ENCODE measurements at regions not wholly inside any gene's neighbourhood (a gene's known extent, or its start where the extent isn't known, plus 50 kb on each side); places are given as distances from the start of the nearest gene placed in this dataset.

- Histone ChIP-seq H3K36me3 (no peaks in the 10 kb centered on the region), H3K4me3 (ENCODE audit: low read depth in 1 of 2, low read length in 1 of 2) (no peak overlapping the region), H3K27me3 (no peaks in the 10 kb centered on the region), H3K4me1 (ENCODE audit: control insufficient read depth in 1 of 2, insufficient read depth in 1 of 2, low read depth in 1 of 2, low read length in 1 of 2) (no peaks in the 10 kb centered on the region), H3K27ac (no peak overlapping the region), H3K9me3 (no peaks in the 10 kb centered on the region)
- TF ChIP-seq, protein P1, sequence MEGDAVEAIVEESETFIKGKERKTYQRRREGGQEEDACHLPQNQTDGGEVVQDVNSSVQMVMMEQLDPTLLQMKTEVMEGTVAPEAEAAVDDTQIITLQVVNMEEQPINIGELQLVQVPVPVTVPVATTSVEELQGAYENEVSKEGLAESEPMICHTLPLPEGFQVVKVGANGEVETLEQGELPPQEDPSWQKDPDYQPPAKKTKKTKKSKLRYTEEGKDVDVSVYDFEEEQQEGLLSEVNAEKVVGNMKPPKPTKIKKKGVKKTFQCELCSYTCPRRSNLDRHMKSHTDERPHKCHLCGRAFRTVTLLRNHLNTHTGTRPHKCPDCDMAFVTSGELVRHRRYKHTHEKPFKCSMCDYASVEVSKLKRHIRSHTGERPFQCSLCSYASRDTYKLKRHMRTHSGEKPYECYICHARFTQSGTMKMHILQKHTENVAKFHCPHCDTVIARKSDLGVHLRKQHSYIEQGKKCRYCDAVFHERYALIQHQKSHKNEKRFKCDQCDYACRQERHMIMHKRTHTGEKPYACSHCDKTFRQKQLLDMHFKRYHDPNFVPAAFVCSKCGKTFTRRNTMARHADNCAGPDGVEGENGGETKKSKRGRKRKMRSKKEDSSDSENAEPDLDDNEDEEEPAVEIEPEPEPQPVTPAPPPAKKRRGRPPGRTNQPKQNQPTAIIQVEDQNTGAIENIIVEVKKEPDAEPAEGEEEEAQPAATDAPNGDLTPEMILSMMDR (IDR thresholded peaks at IDR 0.05), result no peak
These were observed 417.2 kb upstream of the XYLT1 start for GRCh38 chr16:17887963-17888362.

- H3K4me1 ChIP-seq (ENCODE audit: control insufficient read depth in 1 of 2, insufficient read depth in 1 of 2, low read depth in 1 of 2, low read length in 1 of 2), result no peaks in the 10 kb centered on the region
- no peak overlapping the region for H3K4me3 ChIP-seq (ENCODE audit: low read depth in 1 of 2, low read length in 1 of 2)
- no peaks in the 10 kb centered on the region for H3K36me3 ChIP-seq
These were observed 415.0 kb upstream of the XYLT1 start for GRCh38 chr16:17885659-17886207.

DNA sequence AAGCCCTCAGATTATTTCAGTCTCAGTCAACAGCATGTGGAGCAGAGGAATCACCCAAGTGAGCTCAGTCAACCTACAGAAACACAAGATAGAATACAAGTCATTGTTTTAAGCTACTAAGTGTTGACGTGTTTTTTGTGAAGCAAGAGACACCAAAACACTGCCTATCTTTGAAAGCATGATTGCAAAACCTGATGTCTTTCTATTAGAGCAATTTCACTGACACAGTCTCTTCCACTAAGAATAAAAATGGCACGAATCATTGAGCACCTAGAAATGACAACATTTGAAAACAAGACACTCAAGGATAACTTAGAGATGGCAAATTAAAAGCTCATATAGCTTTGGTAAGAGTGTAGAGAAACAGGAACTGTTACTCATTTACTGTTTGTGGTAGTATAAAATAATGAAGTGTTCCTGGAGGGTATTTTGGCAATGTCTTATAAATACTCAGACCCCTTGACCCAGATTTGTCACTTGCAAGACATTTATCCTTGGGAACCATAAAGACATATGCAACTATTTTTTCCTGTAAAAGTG lies 407.1 kb upstream of the XYLT1 start:
- Histone ChIP-seq H3K27me3 (no peaks in the 10 kb centered on the region), H3K36me3 (no peaks in the 10 kb centered on the region), H3K4me3 (ENCODE audit: low read depth in 1 of 2, low read length in 1 of 2) (no peak overlapping the region), H3K4me1 (ENCODE audit: control insufficient read depth in 1 of 2, insufficient read depth in 1 of 2, low read depth in 1 of 2, low read length in 1 of 2) (no peaks in the 10 kb centered on the region), H3K27ac (no peak overlapping the region), H3K9me3 (no peaks in the 10 kb centered on the region)
- TF ChIP-seq, protein P1 (IDR thresholded peaks at IDR 0.05), result no peak

More at GRCh38 chr16:17885659-17886207, 415.0 kb upstream of the XYLT1 start:
- Histone ChIP-seq H3K27me3 (no peaks in the 10 kb centered on the region), H3K27ac (no peak overlapping the region), H3K9me3 (no peaks in the 10 kb centered on the region)
- TF ChIP-seq, protein P1 (IDR thresholded peaks at IDR 0.05), result no peak

- H3K27me3 ChIP-seq, result no peaks in the 10 kb centered on the region
- TF ChIP-seq, protein P1 (IDR thresholded peaks at IDR 0.05), result no peak
- H3K4me1 ChIP-seq (ENCODE audit: control insufficient read depth in 1 of 2, insufficient read depth in 1 of 2, low read depth in 1 of 2, low read length in 1 of 2), result no peaks in the 10 kb centered on the region
- H3K9me3 ChIP-seq, result no peaks in the 10 kb centered on the region
- no peaks in the 10 kb centered on the region for H3K36me3 ChIP-seq
- no peak overlapping the region for H3K27ac ChIP-seq
- H3K4me3 ChIP-seq (ENCODE audit: low read depth in 1 of 2, low read length in 1 of 2), result no peak overlapping the region
These were observed 396.2 kb upstream of the XYLT1 start for GRCh38 chr16:17866996-17867395.

- Histone ChIP-seq H3K4me1 (ENCODE audit: control insufficient read depth in 1 of 2, insufficient read depth in 1 of 2, low read depth in 1 of 2, low read length in 1 of 2) (no peaks in the 10 kb centered on the region), H3K4me3 (ENCODE audit: low read depth in 1 of 2, low read length in 1 of 2) (no peak overlapping the region), H3K9me3 (no peaks in the 10 kb centered on the region), H3K27ac (no peak overlapping the region), H3K36me3 (no peaks in the 10 kb centered on the region), H3K27me3 (no peaks in the 10 kb centered on the region)
- TF ChIP-seq, protein P1 (IDR thresholded peaks at IDR 0.05), result no peak
These were observed 391.3 kb upstream of the XYLT1 start for GRCh38 chr16:17861981-17862479.

Measured in neutrophil (primary cell).